ENCODE measurements at regions not wholly inside any gene's neighbourhood (a gene's known extent, or its start where the extent isn't known, plus 50 kb on each side); places are given as distances from the start of the nearest gene placed in this dataset.

- Mint-ChIP-seq H3K4me1 (ENCODE audit: low read depth) (no peaks in the 10 kb centered on the region), H3K27ac (no peak overlapping the region), H3K9me3 (peaks cover 12% of the 10 kb centered on the region), H3K4me3 (no peak overlapping the region), H3K36me3 (no peaks in the 10 kb centered on the region), H3K27me3 (no peaks in the 10 kb centered on the region)
- no peak for DNase-seq
- intact Hi-C loops (cut with micrococcal nuclease) = no loop called here
- ChIA-PET POLR2A (no interaction called here), CTCF (no interaction called here)
Measured at GRCh38 chr3:35505181-35505580, 134.1 kb upstream of the ARPP21 start.

- intact Hi-C loops (cut with micrococcal nuclease) = no loop called here
- no peaks in the 10 kb centered on the region for H3K4me1 Mint-ChIP-seq (ENCODE audit: low read depth)
- no peak overlapping the region for H3K27ac Mint-ChIP-seq
Measured at GRCh38 chr3:35505772-35506171, 133.6 kb upstream of the ARPP21 start.

GRCh38 chr3:35519936-35520335 is 119.4 kb upstream of the ARPP21 start:
- Mint-ChIP-seq H3K27me3 (no peaks in the 10 kb centered on the region), H3K36me3 (no peaks in the 10 kb centered on the region), H3K4me1 (ENCODE audit: low read depth) (no peaks in the 10 kb centered on the region), H3K4me3 (no peak overlapping the region), H3K9me3 (peaks cover 4% of the 10 kb centered on the region), H3K27ac (no peak overlapping the region)
- intact Hi-C loops (cut with micrococcal nuclease) = no loop called here
- ChIA-PET POLR2A (no interaction called here), CTCF (no interaction called here)
- no peak for DNase-seq

More at GRCh38 chr3:35505772-35506171, 133.6 kb upstream of the ARPP21 start:
- H3K9me3 Mint-ChIP-seq = peaks cover 12% of the 10 kb centered on the region
- DNase-seq = no peak
- H3K4me3 Mint-ChIP-seq = no peak overlapping the region
- ChIA-PET POLR2A (no interaction called here), CTCF (no interaction called here)
- H3K27me3 Mint-ChIP-seq = no peaks in the 10 kb centered on the region
- H3K36me3 Mint-ChIP-seq = no peaks in the 10 kb centered on the region

- Mint-ChIP-seq H3K4me1 (ENCODE audit: low read depth) (no peaks in the 10 kb centered on the region), H3K27me3 (no peaks in the 10 kb centered on the region), H3K9me3 (peaks cover 4% of the 10 kb centered on the region), H3K36me3 (no peaks in the 10 kb centered on the region), H3K27ac (no peak overlapping the region), H3K4me3 (no peak overlapping the region)
- no peak for DNase-seq
- CTCF ChIA-PET = no interaction called here
- intact Hi-C loops (cut with micrococcal nuclease) = no loop called here
- POLR2A ChIA-PET = no interaction called here
Measured at GRCh38 chr3:35521196-35521595, 118.1 kb upstream of the ARPP21 start.

GRCh38 chr3:35522450-35522849 is 116.9 kb upstream of the ARPP21 start:
- POLR2A ChIA-PET = no interaction called here
- no peak for DNase-seq
- Mint-ChIP-seq H3K4me1 (ENCODE audit: low read depth) (no peaks in the 10 kb centered on the region), H3K27ac (no peak overlapping the region), H3K4me3 (no peak overlapping the region), H3K9me3 (peaks cover 10% of the 10 kb centered on the region), H3K27me3 (no peaks in the 10 kb centered on the region), H3K36me3 (no peaks in the 10 kb centered on the region)
- CTCF ChIA-PET = no interaction called here
- intact Hi-C loops (cut with micrococcal nuclease) = no loop called here

- H3K4me1 Mint-ChIP-seq (ENCODE audit: low read depth) = no peaks in the 10 kb centered on the region
- H3K27ac Mint-ChIP-seq = no peak overlapping the region
- no peak for DNase-seq
- POLR2A ChIA-PET = no interaction called here
- peaks cover 10% of the 10 kb centered on the region for H3K9me3 Mint-ChIP-seq
- H3K27me3 Mint-ChIP-seq = no peaks in the 10 kb centered on the region
- CTCF ChIA-PET = no interaction called here
- H3K36me3 Mint-ChIP-seq = no peaks in the 10 kb centered on the region
- H3K4me3 Mint-ChIP-seq = no peak overlapping the region
- intact Hi-C loops (cut with micrococcal nuclease) = no loop called here
Measured at GRCh38 chr3:35523074-35523473, 116.3 kb upstream of the ARPP21 start.

- Mint-ChIP-seq H3K9me3 (peaks cover 11% of the 10 kb centered on the region), H3K36me3 (no peaks in the 10 kb centered on the region), H3K4me3 (no peak overlapping the region), H3K27me3 (no peaks in the 10 kb centered on the region), H3K4me1 (ENCODE audit: low read depth) (no peaks in the 10 kb centered on the region), H3K27ac (no peak overlapping the region)
- intact Hi-C loops (cut with micrococcal nuclease) = no loop called here
- CTCF ChIA-PET = no interaction called here
- POLR2A ChIA-PET = no interaction called here
- DNase-seq = no peak
Measured at GRCh38 chr3:35523838-35524237, 115.5 kb upstream of the ARPP21 start.

GRCh38 chr3:35524856-35525255 is 114.5 kb upstream of the ARPP21 start:
- CTCF ChIA-PET = no interaction called here
- no peaks in the 10 kb centered on the region for H3K27me3 Mint-ChIP-seq
- DNase-seq = no peak
- no peaks in the 10 kb centered on the region for H3K36me3 Mint-ChIP-seq
- POLR2A ChIA-PET = no interaction called here
- no peak overlapping the region for H3K4me3 Mint-ChIP-seq
- H3K27ac Mint-ChIP-seq = no peak overlapping the region
- no peaks in the 10 kb centered on the region for H3K4me1 Mint-ChIP-seq (ENCODE audit: low read depth)
- intact Hi-C loops (cut with micrococcal nuclease) = no loop called here
- H3K9me3 Mint-ChIP-seq = peaks cover 9% of the 10 kb centered on the region

GRCh38 chr3:35528728-35529127 is 110.6 kb upstream of the ARPP21 start:
- Mint-ChIP-seq H3K4me3 (no peak overlapping the region), H3K27me3 (no peaks in the 10 kb centered on the region), H3K9me3 (peaks cover 9% of the 10 kb centered on the region), H3K4me1 (ENCODE audit: low read depth) (no peaks in the 10 kb centered on the region), H3K27ac (no peak overlapping the region), H3K36me3 (no peaks in the 10 kb centered on the region)
- intact Hi-C loops (cut with micrococcal nuclease) = no loop called here
- no peak for DNase-seq
- ChIA-PET POLR2A (no interaction called here), CTCF (no interaction called here)

- H3K4me1 Mint-ChIP-seq (ENCODE audit: low read depth) = no peaks in the 10 kb centered on the region
- H3K27ac Mint-ChIP-seq = no peak overlapping the region
- CTCF ChIA-PET = no interaction called here
- H3K4me3 Mint-ChIP-seq = no peak overlapping the region
- H3K36me3 Mint-ChIP-seq = no peaks in the 10 kb centered on the region
- POLR2A ChIA-PET = no interaction called here
- H3K9me3 Mint-ChIP-seq = peaks cover 9% of the 10 kb centered on the region
- intact Hi-C loops (cut with micrococcal nuclease) = no loop called here
- no peaks in the 10 kb centered on the region for H3K27me3 Mint-ChIP-seq
- DNase-seq = no peak
Measured at GRCh38 chr3:35529337-35529736, 110.0 kb upstream of the ARPP21 start.

GRCh38 chr3:35537265-35537664 is 102.1 kb upstream of the ARPP21 start:
- Mint-ChIP-seq H3K4me3 (no peak overlapping the region), H3K27ac (no peak overlapping the region), H3K9me3 (peaks cover 4% of the 10 kb centered on the region), H3K4me1 (ENCODE audit: low read depth) (no peaks in the 10 kb centered on the region), H3K27me3 (no peaks in the 10 kb centered on the region), H3K36me3 (no peaks in the 10 kb centered on the region)
- ChIA-PET CTCF (no interaction called here), POLR2A (no interaction called here)
- intact Hi-C loops (cut with micrococcal nuclease) = no loop called here
- DNase-seq = no peak

GRCh38 chr3:35544976-35545375 is 94.3 kb upstream of the ARPP21 start:
- Mint-ChIP-seq H3K4me1 (ENCODE audit: low read depth) (no peaks in the 10 kb centered on the region), H3K36me3 (no peaks in the 10 kb centered on the region), H3K27me3 (no peaks in the 10 kb centered on the region), H3K4me3 (no peak overlapping the region), H3K9me3 (peaks cover 10% of the 10 kb centered on the region), H3K27ac (no peak overlapping the region)
- CTCF ChIA-PET = no interaction called here
- POLR2A ChIA-PET = no interaction called here
- no peak for DNase-seq
- intact Hi-C loops (cut with micrococcal nuclease) = no loop called here

GRCh38 chr3:35549690-35550089 is 89.6 kb upstream of the ARPP21 start:
- Mint-ChIP-seq H3K27ac (no peak overlapping the region), H3K27me3 (no peaks in the 10 kb centered on the region), H3K36me3 (no peaks in the 10 kb centered on the region), H3K4me1 (ENCODE audit: low read depth) (no peaks in the 10 kb centered on the region), H3K4me3 (no peak overlapping the region), H3K9me3 (peaks cover 6% of the 10 kb centered on the region)
- POLR2A ChIA-PET = no interaction called here
- CTCF ChIA-PET = no interaction called here
- intact Hi-C loops (cut with micrococcal nuclease) = no loop called here
- DNase-seq = no peak

- ChIA-PET POLR2A (no interaction called here), CTCF (no interaction called here)
- no peaks in the 10 kb centered on the region for H3K36me3 Mint-ChIP-seq
- H3K4me1 Mint-ChIP-seq (ENCODE audit: low read depth) = no peaks in the 10 kb centered on the region
- no peak overlapping the region for H3K4me3 Mint-ChIP-seq
- H3K27ac Mint-ChIP-seq = no peak overlapping the region
- H3K9me3 Mint-ChIP-seq = peaks cover 9% of the 10 kb centered on the region
- intact Hi-C loops (cut with micrococcal nuclease) = no loop called here
- DNase-seq = no peak
- no peaks in the 10 kb centered on the region for H3K27me3 Mint-ChIP-seq
Measured at GRCh38 chr3:35562141-35562540, 77.2 kb upstream of the ARPP21 start.

All from activated CD4-positive, alpha-beta memory T cell treated with anti-CD3 and anti-CD28 coated beads for 36 hours (primary cell).